SIG-M5 treated with dmso at 0.1 percent for 504 hours (cell line): ENCODE measurements at regions not wholly inside any gene's neighbourhood (a gene's known extent, or its start where the extent isn't known, plus 50 kb on each side); places are given as distances from the start of the nearest gene placed in this dataset.
"Not testable (repeated sequence)": the region's sequence is repeated elsewhere in the genome, so short reads cannot be mapped to it uniquely, and the experiment has no call there.

Source experiments
- DNase-seq: peaks from one replicate; lab custom pipeline; 2025; ENCODE audit not compliant: unreplicated experiment; lab: John Stamatoyannopoulos, UW

GRCh38 chr3:151596940-151597339, 136.1 kb upstream of the IGSF10 start:
- no peak for DNase-seq

GRCh38 chr3:151593928-151594327, 133.1 kb upstream of the IGSF10 start:
- DNase-seq = no peak

GRCh38 chr3:151592287-151592686, 131.4 kb upstream of the IGSF10 start:
- DNase-seq = no peak

GRCh38 chr3:151591441-151591840, 130.6 kb upstream of the IGSF10 start:
- DNase-seq = no peak

- no peak for DNase-seq
Observed at GRCh38 chr3:151589311-151589710, 128.4 kb upstream of the IGSF10 start.

GRCh38 chr3:151587659-151588058, 126.8 kb upstream of the IGSF10 start:
- not testable (repeated sequence) for DNase-seq

GRCh38 chr3:151584566-151584965, 123.7 kb upstream of the IGSF10 start:
- peak; percentile 40 for DNase-seq

GRCh38 chr3:151581035-151581434, 120.2 kb upstream of the IGSF10 start:
- no peak for DNase-seq

GRCh38 chr3:151580591-151580990, 119.7 kb upstream of the IGSF10 start:
- no peak for DNase-seq

- peak; percentile 6 for DNase-seq
Observed at GRCh38 chr3:151579571-151580270, 118.9 kb upstream of the IGSF10 start.

- peak; percentile 9 for DNase-seq
Observed at GRCh38 chr3:151578495-151578894, 117.6 kb upstream of the IGSF10 start.

GRCh38 chr3:151576511-151577137, 115.8 kb upstream of the IGSF10 start:
- no peak for DNase-seq

- DNase-seq = no peak
Observed at GRCh38 chr3:151568184-151568583, 107.3 kb upstream of the IGSF10 start.

GRCh38 chr3:151567477-151567876, 106.6 kb upstream of the IGSF10 start:
- no peak for DNase-seq

- DNase-seq = no peak
Observed at GRCh38 chr3:151564261-151564660, 103.4 kb upstream of the IGSF10 start.

- DNase-seq = no peak
Observed at GRCh38 chr3:151563305-151563704, 102.4 kb upstream of the IGSF10 start.

- DNase-seq = no peak
Observed at GRCh38 chr3:151562891-151563290, 102.0 kb upstream of the IGSF10 start.

GRCh38 chr3:151561878-151562277, 101.0 kb upstream of the IGSF10 start:
- no peak for DNase-seq

GRCh38 chr3:151560738-151561137, 99.9 kb upstream of the IGSF10 start:
- no peak for DNase-seq

GRCh38 chr3:151559736-151560135, 98.9 kb upstream of the IGSF10 start:
- no peak for DNase-seq

- DNase-seq = no peak
Observed at GRCh38 chr3:151558661-151559060, 97.8 kb upstream of the IGSF10 start.

- no peak for DNase-seq
Observed at GRCh38 chr3:151557068-151557840, 96.4 kb upstream of the IGSF10 start.
